H1 (cell line): ENCODE measurements at regions not wholly inside any gene's neighbourhood (a gene's known extent, or its start where the extent isn't known, plus 50 kb on each side); places are given as distances from the start of the nearest gene placed in this dataset.

ENCODE experiments used
- CTCF ChIA-PET: fragments of 300-600 bp; sonication (Branson Sonifier 250); formaldehyde crosslinking; loops from one replicate; lab custom pipeline; 2021; ENCODE audit not compliant: partially characterized antibody; lab: Charles Lee
- POLR2A ChIA-PET: fragments of 300-600 bp; sonication (Branson Sonifier 250); formaldehyde crosslinking; loops from one replicate; lab custom pipeline; 2021; ENCODE audit warnings: inconsistent platforms; ENCODE audit not compliant: partially characterized antibody; lab: Charles Lee
- DNase-seq, 2 experiments: peaks; one replicate each; pipeline versions ENCODE4 v3.0.0 to v3.0.0-alpha.2; 2010 to 2022; ENCODE audit warnings: low spot score in 2 of 2, low read depth in 1 of 2, mixed read lengths in 1 of 2
- FAIRE-seq: peaks from 2 replicates; lab custom pipeline; 2011; peaks lifted over from hg19 to GRCh38; lab: Jason Lieb, UNC
- H2AFZ ChIP-seq: 2 replicates; pipeline ENCODE4 v1.8.1; 2012; ENCODE audit warnings: low read length, inconsistent platforms
- H2AK5ac ChIP-seq: 2 replicates; pipeline ENCODE4 v1.6.1; 2013; ENCODE audit warnings: low read depth, low read length
- H2BK120ac ChIP-seq: replicated peaks from 2 replicates; pipeline ENCODE3; 2013; ENCODE audit warnings: low read depth, low read length, inconsistent platforms
- H2BK12ac ChIP-seq: 2 replicates; pipeline ENCODE4 v1.6.1; 2013; ENCODE audit warnings: low read depth, low read length
- H2BK15ac ChIP-seq: 2 replicates; pipeline ENCODE4 v1.6.1; 2013; ENCODE audit warnings: low read length
- H2BK20ac ChIP-seq: 2 replicates; pipeline ENCODE4 v1.6.1; 2013; ENCODE audit warnings: low read length
- H2BK5ac ChIP-seq: 2 replicates; pipeline ENCODE4 v1.6.1; 2013; ENCODE audit warnings: low read depth, low read length
- H3K14ac ChIP-seq: 2 replicates; pipeline ENCODE4 v1.6.1; 2013; ENCODE audit warnings: inconsistent platforms; ENCODE audit not compliant: insufficient read length
- H3K18ac ChIP-seq: 2 replicates; pipeline ENCODE4 v1.6.1; 2013; ENCODE audit warnings: low read length; ENCODE audit errors: extremely low read depth
- H3K23ac ChIP-seq: 2 replicates; pipeline ENCODE4 v1.6.1; 2013; ENCODE audit warnings: inconsistent platforms; ENCODE audit not compliant: insufficient read length
- H3K23me2 ChIP-seq: 2 replicates; pipeline ENCODE4 v1.6.1; 2013; ENCODE audit warnings: low read depth, low read length
- H3K27ac ChIP-seq: 2 replicates; pipeline ENCODE4 v1.6.1; 2011; ENCODE audit warnings: low read depth, low read length, inconsistent platforms
- H3K27me3 ChIP-seq, 4 experiments: replicated peaks in 1 of 4; 1 replicate in 1 of 4; 2 replicates in 3 of 4; pipeline versions ENCODE4 v1.6.1 to v1.8.1; 2011 to 2013; ENCODE audit warnings: low read length in 3 of 4, mild to moderate bottlenecking in 3 of 4, inconsistent platforms in 2 of 4, mixed read lengths in 2 of 4, moderate library complexity in 1 of 4; ENCODE audit not compliant: control insufficient read depth in 3 of 4, insufficient read depth in 3 of 4; ENCODE audit errors: extremely low read depth in 1 of 4
- H3K36me3 ChIP-seq, 4 experiments: 2 replicates each; pipeline versions ENCODE4 v1.6.1 to v1.8.1; 2011 to 2013; ENCODE audit warnings: mild to moderate bottlenecking in 4 of 4, low read length in 3 of 4, moderate library complexity in 2 of 4, control low read depth in 1 of 4, inconsistent platforms in 1 of 4; ENCODE audit not compliant: insufficient read depth in 4 of 4, control insufficient read depth in 2 of 4
- H3K4ac ChIP-seq: replicated peaks from 2 replicates; pipeline ENCODE3; 2013; ENCODE audit warnings: low read length, low read depth, mixed read lengths, inconsistent platforms; ENCODE audit not compliant: insufficient read length
- H3K4me1 ChIP-seq, 4 experiments: replicated peaks in 1 of 4; 1 replicate in 1 of 4; 2 replicates in 3 of 4; pipeline versions ENCODE4 v1.6.1 to v1.8.1; 2011 to 2013; ENCODE audit warnings: low read length in 3 of 4, inconsistent platforms in 2 of 4, mixed read lengths in 1 of 4; ENCODE audit not compliant: insufficient read depth in 4 of 4, control insufficient read depth in 3 of 4
- H3K4me2 ChIP-seq, 2 experiments: 2 replicates each; pipeline versions ENCODE4 v1.6.1 to v1.8.1; 2011 to 2013; ENCODE audit warnings: low read depth in 2 of 2, low read length in 2 of 2, control low read depth in 1 of 2, inconsistent platforms in 1 of 2, mild to moderate bottlenecking in 1 of 2; ENCODE audit not compliant: insufficient read depth in 1 of 2
- H3K4me3 ChIP-seq, 4 experiments: fragments of 200-600, 300-600 bp in 1 of 4; sonication (generic), shearing (Covaris generic), sonication (Bioruptor Twin) in 1 of 4; 2 replicates each; pipeline versions ENCODE4 v1.5.1 to v1.8.1; 2011 to 2016; ENCODE audit warnings: low read length in 4 of 4, low read depth in 3 of 4, control low read depth in 2 of 4, inconsistent platforms in 2 of 4, mild to moderate bottlenecking in 2 of 4, mixed read lengths in 1 of 4, moderate library complexity in 1 of 4; ENCODE audit not compliant: insufficient read depth in 2 of 4; ENCODE audit errors: extremely low read depth in 1 of 4
- H3K56ac ChIP-seq: replicated peaks from 2 replicates; pipeline ENCODE3; 2013; ENCODE audit warnings: low read depth, mild to moderate bottlenecking, mixed read lengths, low read length, inconsistent platforms; ENCODE audit not compliant: insufficient read length
- H3K79me1 ChIP-seq: 2 replicates; pipeline ENCODE4 v1.6.1; 2013; ENCODE audit warnings: low read depth, low read length, control low read depth
- H3K79me2 ChIP-seq, 2 experiments: 2 replicates each; pipeline versions ENCODE4 v1.6.1 to v1.8.1; 2012 to 2013; ENCODE audit warnings: low read length in 2 of 2, mild to moderate bottlenecking in 2 of 2, inconsistent platforms in 1 of 2; ENCODE audit not compliant: insufficient read depth in 2 of 2, control insufficient read depth in 1 of 2
- H3K9ac ChIP-seq, 4 experiments: replicated peaks in 1 of 4; 1 replicate in 1 of 4; 2 replicates in 3 of 4; pipeline versions ENCODE4 v1.6.1 to v1.8.1; 2011 to 2013; ENCODE audit warnings: low read depth in 3 of 4, low read length in 3 of 4, control low read depth in 2 of 4, mild to moderate bottlenecking in 2 of 4, moderate library complexity in 2 of 4, inconsistent platforms in 1 of 4; ENCODE audit errors: extremely low read depth in 1 of 4
- H3K9me3 ChIP-seq, 2 experiments: 2 replicates each; pipeline versions ENCODE4 v1.6.1 to v1.8.1; 2012 to 2013; ENCODE audit warnings: mild to moderate bottlenecking in 2 of 2, moderate library complexity in 2 of 2, control low read depth in 1 of 2, inconsistent platforms in 1 of 2, low read depth in 1 of 2, low read length in 1 of 2, mixed read lengths in 1 of 2; ENCODE audit not compliant: insufficient read depth in 2 of 2
- H4K20me1 ChIP-seq, 2 experiments: replicated peaks in 1 of 2; 2 replicates each; pipeline versions ENCODE3 to v1.8.1; 2011 to 2013; ENCODE audit warnings: inconsistent platforms in 2 of 2, low read length in 2 of 2, mild to moderate bottlenecking in 1 of 2; ENCODE audit not compliant: insufficient read depth in 2 of 2, control insufficient read depth in 1 of 2
- H4K5ac ChIP-seq: 2 replicates; pipeline ENCODE4 v1.6.1; 2013; ENCODE audit warnings: low read length, low read depth, mixed read lengths, inconsistent platforms; ENCODE audit not compliant: insufficient read length
- H4K8ac ChIP-seq: 2 replicates; pipeline ENCODE4 v1.8.0; 2013; ENCODE audit warnings: mild to moderate bottlenecking, moderate library complexity, low read length, inconsistent platforms; ENCODE audit not compliant: insufficient read depth; ENCODE audit errors: extremely low read depth
- H4K91ac ChIP-seq: replicated peaks from 2 replicates; pipeline ENCODE3; 2013; ENCODE audit warnings: low read length, mixed read lengths, inconsistent platforms; ENCODE audit not compliant: insufficient read length
- KDM1A ChIP-seq: fragments of 200-600, 300-600 bp; sonication (generic); IDR thresholded peaks from 2 replicates; pipeline ENCODE4 v1.7.1; 2016; ENCODE audit warnings: mild to moderate bottlenecking, low read length, borderline replicate concordance
- ZNF274 ChIP-seq: IDR thresholded peaks from 2 replicates; pipeline ENCODE4 v1.7.0; 2012; ENCODE audit warnings: low read length, borderline replicate concordance; ENCODE audit errors: extremely low read depth

- Histone ChIP-seq H3K23ac (no peak overlapping the region), H2AFZ (no peak overlapping the region), H3K27me3 (no peaks in the 10 kb centered on the region), H3K4me1 (peaks cover 0 to 6% (median 1%) of the 10 kb centered on the region in 4 experiments; a peak in 1 of 7 replicates), H2AK5ac (no peak overlapping the region), H3K36me3 (no peaks in the 10 kb centered on the region), H4K5ac (no peak overlapping the region), H2BK5ac (no peak overlapping the region), H2BK120ac (no peak overlapping the region), H2BK15ac (no peak overlapping the region), H4K20me1 (no peaks in the 10 kb centered on the region), H3K9me3 (no peaks in the 10 kb centered on the region), H3K14ac (no peak overlapping the region), H3K79me1 (no peaks in the 10 kb centered on the region), H3K9ac (no peak overlapping the region), H3K79me2 (no peaks in the 10 kb centered on the region), H3K23me2 (no peaks in the 10 kb centered on the region), H3K4ac (no peak overlapping the region), H3K4me2 (no peak overlapping the region), H3K56ac (no peak overlapping the region), H2BK12ac (no peak overlapping the region), H3K18ac (no peak overlapping the region), H4K8ac (no peak overlapping the region), H3K4me3 (no peak overlapping the region), H2BK20ac (no peak overlapping the region), H4K91ac (no peak overlapping the region), H3K27ac (no peak overlapping the region)
- TF ChIP-seq KDM1A (no peak), ZNF274 (no peak)
- no peak for DNase-seq
- ChIA-PET CTCF (interaction anchor here (0.8 kb wide), 1 partner anchor 18 kb away, joined by 3 read pairs; no protein-coding TSS in a partner anchor), POLR2A (no interaction called here)
- FAIRE-seq: no peak
These were observed 322.0 kb upstream of the KLHL1 start for GRCh38 chr13:70430256-70430655.
